PFSK-1 (cell line): ENCODE measurements at regions not wholly inside any gene's neighbourhood (a gene's known extent, or its start where the extent isn't known, plus 50 kb on each side); places are given as distances from the start of the nearest gene placed in this dataset.

Experiments
- FOXP2 ChIP-seq: optimal IDR thresholded peaks from 2 replicates; pipeline ENCODE3; 2011; ENCODE audit warnings: borderline replicate concordance, control low read depth, inconsistent platforms; ENCODE audit not compliant: insufficient read depth; ENCODE audit errors: extremely low read length, extremely low read depth
- POLR2AphosphoS5 ChIP-seq: IDR thresholded peaks from 2 replicates; pipeline ENCODE4 v1.6.1; 2012; ENCODE audit warnings: low read depth, mild to moderate bottlenecking, control low read depth, low read length, moderate library complexity
- SIN3A ChIP-seq: IDR thresholded peaks from 2 replicates; pipeline ENCODE4 v1.6.1; 2012; ENCODE audit warnings: mild to moderate bottlenecking, low read length, moderate library complexity, borderline replicate concordance; ENCODE audit not compliant: insufficient read depth
- TAF1 ChIP-seq: IDR thresholded peaks from 2 replicates; pipeline ENCODE4 v1.6.1; 2012; ENCODE audit warnings: low read length, control low read depth, borderline replicate concordance; ENCODE audit not compliant: insufficient read depth
- TF ChIP-seq, protein P1 (sequence below), 2 experiments: IDR thresholded peaks; 2 replicates each; pipeline versions ENCODE4 v1.6.1 to v1.8.0; 2011 to 2012; ENCODE audit warnings: low read depth in 2 of 2, low read length in 2 of 2, control low read depth in 1 of 2, inconsistent platforms in 1 of 2, mild to moderate bottlenecking in 1 of 2, moderate library complexity in 1 of 2; ENCODE audit not compliant: insufficient read depth in 1 of 2

DNA sequence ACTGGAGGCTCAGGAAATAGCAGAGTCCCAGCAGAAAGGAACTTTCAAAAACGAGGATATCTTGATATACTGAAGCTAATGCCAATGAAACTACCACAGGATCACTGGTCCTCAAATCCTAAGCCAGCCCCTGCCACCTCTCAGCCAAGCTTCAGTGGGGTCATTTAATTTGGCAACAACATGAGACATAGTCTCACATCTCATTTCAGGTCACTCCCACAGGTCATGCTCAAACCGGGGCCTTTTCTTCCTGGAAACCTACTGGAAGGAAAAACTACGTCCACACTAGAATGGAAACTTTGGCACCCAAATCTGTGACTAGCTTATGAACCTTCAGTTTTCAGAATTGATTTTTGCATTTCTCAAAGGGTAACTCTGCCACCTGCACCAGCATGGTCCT, 61.9 kb upstream of the CYP2D6 start:
- no peak for TF ChIP-seq SIN3A
- no peak for TF ChIP-seq POLR2AphosphoS5
- no peak for TF ChIP-seq FOXP2

DNA sequence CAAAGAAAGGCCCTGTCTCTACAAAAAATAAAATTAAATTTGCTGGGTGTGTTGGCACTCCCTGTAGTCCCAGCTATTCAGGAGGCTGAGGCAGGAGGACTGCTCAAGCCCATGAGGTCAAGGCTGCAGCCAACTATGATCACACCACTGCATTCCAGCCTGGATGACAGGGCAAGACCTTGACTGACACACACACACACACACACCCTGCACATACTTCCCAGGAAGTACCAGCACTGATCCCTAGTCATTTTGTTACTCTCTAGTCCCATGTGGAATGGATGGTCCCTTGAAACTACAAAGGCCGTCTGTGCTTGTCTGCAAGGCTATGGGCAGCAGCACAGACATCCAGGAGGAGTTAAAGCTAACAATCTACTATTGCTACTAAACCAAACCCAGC, 59.7 kb upstream of the CYP2D6 start:
- TF ChIP-seq, protein P1, sequence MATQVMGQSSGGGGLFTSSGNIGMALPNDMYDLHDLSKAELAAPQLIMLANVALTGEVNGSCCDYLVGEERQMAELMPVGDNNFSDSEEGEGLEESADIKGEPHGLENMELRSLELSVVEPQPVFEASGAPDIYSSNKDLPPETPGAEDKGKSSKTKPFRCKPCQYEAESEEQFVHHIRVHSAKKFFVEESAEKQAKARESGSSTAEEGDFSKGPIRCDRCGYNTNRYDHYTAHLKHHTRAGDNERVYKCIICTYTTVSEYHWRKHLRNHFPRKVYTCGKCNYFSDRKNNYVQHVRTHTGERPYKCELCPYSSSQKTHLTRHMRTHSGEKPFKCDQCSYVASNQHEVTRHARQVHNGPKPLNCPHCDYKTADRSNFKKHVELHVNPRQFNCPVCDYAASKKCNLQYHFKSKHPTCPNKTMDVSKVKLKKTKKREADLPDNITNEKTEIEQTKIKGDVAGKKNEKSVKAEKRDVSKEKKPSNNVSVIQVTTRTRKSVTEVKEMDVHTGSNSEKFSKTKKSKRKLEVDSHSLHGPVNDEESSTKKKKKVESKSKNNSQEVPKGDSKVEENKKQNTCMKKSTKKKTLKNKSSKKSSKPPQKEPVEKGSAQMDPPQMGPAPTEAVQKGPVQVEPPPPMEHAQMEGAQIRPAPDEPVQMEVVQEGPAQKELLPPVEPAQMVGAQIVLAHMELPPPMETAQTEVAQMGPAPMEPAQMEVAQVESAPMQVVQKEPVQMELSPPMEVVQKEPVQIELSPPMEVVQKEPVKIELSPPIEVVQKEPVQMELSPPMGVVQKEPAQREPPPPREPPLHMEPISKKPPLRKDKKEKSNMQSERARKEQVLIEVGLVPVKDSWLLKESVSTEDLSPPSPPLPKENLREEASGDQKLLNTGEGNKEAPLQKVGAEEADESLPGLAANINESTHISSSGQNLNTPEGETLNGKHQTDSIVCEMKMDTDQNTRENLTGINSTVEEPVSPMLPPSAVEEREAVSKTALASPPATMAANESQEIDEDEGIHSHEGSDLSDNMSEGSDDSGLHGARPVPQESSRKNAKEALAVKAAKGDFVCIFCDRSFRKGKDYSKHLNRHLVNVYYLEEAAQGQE (IDR thresholded peaks at IDR 0.05; ENCODE audit: insufficient read depth in 1 of 2, low read depth in 2 of 2, low read length in 2 of 2): no peak
- TF ChIP-seq SIN3A (no peak), FOXP2 (no peak), TAF1 (no peak), POLR2AphosphoS5 (no peak)

DNA sequence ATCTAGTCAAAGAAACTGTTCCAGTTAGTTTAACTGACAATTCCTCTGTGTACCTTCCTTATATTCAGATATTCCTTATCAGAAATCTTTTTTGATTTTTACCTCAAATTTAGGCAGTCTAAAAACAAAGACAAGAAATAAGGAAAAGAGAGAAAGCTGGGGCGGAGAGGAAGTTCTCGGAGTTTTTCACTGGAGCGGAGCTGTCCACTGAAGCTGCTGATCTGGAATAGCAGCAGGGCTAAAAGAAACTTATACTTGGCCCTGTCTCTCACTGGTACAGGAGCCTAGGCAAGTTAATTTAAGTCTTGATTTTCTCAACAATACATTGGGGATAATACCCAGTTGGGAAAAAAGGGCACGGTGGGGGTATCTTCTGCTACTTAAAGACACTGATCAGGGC, 59.2 kb upstream of the CYP2D6 start:
- TF ChIP-seq TAF1 (no peak), POLR2AphosphoS5 (no peak), FOXP2 (no peak), SIN3A (no peak)
- TF ChIP-seq, protein P1 (IDR thresholded peaks at IDR 0.05; ENCODE audit: insufficient read depth in 1 of 2, low read depth in 2 of 2, low read length in 2 of 2): peak in 1 of 2 experiments; percentile 60; a peak in 1 of 4 replicates

DNA sequence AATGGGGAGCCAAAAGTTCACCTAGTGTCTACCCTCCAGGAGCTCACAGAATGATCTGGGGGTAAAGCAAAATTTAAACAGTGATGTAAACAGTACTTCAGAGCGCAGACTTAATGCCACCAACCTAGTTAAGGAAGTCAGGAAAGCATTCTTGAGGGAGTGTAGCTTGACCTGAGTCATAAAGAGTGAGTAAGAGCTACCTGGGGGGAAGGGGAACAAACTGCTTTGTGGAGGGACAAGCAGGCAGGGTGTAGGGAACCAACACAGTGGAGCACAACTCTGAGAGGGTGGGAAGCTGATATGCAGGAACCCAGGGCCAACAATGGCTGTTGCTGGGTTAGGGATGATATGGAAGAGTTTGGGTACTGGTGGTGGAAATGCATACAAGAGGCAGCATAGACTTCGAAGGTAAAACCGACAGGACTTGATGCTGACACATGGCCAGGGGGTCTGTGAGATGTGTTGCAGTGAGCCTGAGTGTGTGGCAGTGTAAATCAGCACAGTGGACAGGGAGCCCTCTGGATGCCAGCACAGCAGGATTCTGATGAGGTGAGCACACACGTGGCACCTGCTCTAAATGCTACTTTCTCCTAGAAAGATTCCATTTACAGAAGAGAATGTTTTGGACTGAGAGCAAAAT, 58.3 kb upstream of the CYP2D6 start:
- TF ChIP-seq TAF1: no peak
- TF ChIP-seq SIN3A: no peak
- TF ChIP-seq POLR2AphosphoS5: no peak
- TF ChIP-seq FOXP2: no peak
- TF ChIP-seq, protein P1 (IDR thresholded peaks at IDR 0.05; ENCODE audit: insufficient read depth in 1 of 2, low read depth in 2 of 2, low read length in 2 of 2): no peak

DNA sequence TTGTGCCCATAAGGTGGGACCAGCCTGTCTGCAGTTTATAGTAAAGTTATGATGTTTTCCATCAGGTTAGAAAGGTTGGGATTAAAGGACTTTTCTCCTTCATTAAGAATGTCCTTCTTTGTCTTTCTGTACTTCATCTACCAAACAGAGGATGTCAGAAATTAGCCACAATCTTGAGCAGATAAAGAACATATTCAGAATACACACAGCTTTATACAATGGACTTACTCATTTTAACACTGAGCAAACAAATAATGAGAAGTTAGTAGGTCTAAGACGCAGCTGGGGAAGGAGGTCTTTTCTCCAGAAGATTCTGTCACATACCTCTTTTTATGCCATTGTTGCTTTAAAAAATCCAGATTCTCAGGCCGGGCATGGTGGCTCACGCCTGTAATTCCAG, 57.0 kb upstream of the CYP2D6 start:
- no peak for TF ChIP-seq SIN3A
- no peak for TF ChIP-seq FOXP2
- TF ChIP-seq TAF1: no peak
- TF ChIP-seq POLR2AphosphoS5: no peak
- TF ChIP-seq, protein P1 (IDR thresholded peaks at IDR 0.05; ENCODE audit: insufficient read depth in 1 of 2, low read depth in 2 of 2, low read length in 2 of 2): no peak
